ENCODE measurements at regions not wholly inside any gene's neighbourhood (a gene's known extent, or its start where the extent isn't known, plus 50 kb on each side); places are given as distances from the start of the nearest gene placed in this dataset.

DNA sequence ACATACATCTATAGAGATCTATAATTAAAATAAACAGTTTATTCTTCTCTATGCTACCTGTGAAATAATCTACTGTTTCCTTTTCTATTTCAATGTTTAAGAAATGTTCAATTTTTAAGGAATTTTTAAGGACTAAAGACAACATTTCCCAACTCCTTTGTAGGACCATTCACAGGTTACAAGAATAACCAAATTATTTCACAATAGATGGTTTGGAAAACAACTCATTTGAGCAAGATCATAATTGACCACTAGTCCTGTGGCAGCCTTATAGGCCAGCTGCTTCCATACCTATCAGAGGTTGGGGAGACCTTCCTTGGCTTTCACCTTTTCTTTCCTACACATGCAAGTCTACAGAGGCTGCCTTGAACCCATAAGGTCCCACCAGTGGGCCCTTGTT lies 193.7 kb downstream of the TTC39B start:
- no peak for FAIRE-seq

DNA sequence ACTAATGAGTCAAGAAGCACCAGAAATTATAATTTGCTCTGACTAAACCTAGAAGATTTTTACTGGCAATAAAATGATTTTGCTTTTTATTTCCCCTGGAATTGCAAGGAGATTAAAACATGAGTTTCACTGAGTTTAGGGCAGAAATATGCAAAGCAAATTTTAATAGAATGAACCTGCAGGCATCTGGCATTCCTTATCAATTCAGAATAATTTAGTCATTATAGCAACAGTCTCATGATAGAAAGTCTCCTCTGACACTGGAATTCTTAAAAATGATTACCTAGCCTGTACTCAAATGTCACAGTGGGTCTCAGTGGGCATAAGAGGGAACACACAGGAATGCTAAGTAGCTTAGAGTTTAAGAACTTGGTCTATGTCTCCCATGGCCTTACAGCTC lies 195.9 kb downstream of the TTC39B start:
- FAIRE-seq = no peak

DNA sequence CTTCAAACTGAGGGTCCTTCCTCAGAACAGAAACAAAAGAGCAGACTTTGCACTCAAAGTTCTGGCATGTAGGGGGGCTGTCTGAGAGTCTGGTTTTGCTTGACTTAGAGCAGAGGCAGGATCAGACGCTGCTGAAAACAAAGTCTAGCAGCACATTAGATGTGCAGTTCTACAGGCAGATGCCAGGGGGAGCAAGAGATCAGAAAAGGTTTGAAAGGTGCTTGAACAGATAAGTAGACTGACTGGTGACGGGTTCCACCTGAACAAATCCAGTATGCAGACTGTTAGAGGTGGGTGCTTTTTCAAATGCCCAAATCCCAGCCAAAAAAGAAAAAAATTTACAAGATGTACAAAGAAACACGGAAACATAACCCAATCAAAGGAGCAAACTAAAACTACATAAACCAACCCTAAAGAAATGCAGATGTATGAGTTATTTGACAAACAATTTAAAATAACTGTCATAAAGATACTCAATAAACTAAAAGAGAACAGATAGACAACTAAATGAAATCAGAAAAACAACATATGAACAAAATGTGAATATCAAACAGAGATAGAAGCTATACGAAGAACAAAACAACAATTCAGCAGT lies 194.7 kb upstream of the FREM1 start:
- FAIRE-seq = no peak

DNA sequence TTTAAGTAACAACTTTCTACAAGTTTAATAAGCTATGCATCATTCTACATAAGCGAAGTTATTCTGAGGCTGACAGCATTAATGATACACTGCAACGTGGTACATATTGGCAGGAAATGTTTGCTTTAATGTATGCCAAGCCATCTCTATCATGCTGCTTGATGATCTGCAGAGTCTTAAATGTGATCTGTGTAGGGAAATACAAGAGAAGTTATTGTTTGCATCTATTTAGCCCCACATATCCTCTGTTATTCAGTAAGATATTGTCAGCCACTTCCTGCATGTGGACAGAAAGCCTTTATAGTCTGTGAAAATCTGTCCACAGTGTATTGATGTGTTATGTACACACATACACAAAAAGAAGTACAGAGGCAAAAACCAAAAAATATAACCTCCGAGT lies 193.1 kb upstream of the FREM1 start:
- FAIRE-seq = no peak

- FAIRE-seq = no peak
These were observed 190.9 kb upstream of the FREM1 start for GRCh38 chr9:15101095-15101494.

DNA sequence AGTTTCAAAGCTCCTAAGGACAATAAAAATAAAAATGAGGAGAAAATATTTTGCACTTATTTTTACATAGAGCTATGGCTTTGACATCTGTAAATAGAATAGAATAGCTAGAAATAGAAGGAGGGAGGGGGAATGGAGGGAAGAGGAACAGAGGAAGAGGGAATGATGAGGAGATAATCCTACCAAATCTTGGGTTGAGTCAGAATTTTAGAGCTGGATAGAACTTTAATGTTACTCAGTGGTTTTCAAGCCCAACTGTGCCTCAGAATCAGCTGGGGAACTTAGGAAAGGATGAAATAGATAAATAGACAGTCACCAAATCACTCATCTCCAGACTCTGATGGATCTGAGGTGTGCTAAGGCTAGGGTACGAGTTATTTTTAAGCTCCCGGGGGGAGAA lies 190.3 kb upstream of the FREM1 start:
- FAIRE-seq = no peak

GRCh38 chr9:15096972-15097371 lies 186.7 kb upstream of the FREM1 start:
- FAIRE-seq = no peak

GRCh38 chr9:15086778-15087324 lies 176.6 kb upstream of the FREM1 start:
- no peak for FAIRE-seq

GRCh38 chr9:15086156-15086763 lies 176.0 kb upstream of the FREM1 start:
- no peak for FAIRE-seq

- no peak for FAIRE-seq
These were observed 171.0 kb upstream of the FREM1 start for GRCh38 chr9:15081021-15081753.

DNA sequence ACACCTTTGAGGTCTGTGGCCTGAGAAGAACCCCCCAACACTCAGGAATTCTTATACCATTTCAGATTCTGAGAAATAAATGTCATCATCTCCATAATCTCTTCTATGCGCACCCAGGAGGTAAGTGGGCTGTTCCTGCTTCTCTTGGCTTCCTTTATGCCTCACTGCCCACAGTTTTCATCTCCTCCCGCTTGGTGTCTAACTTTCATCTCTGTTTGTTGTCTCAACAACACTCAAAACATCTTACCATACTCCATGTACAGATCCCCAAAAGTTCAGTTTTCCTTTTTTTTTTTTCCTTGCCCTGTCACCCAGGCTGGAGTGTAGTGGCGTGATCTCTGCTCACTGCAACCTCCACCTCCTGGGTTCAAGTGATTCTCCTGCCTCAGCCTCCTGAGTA lies 170.2 kb upstream of the FREM1 start:
- no peak for FAIRE-seq

DNA sequence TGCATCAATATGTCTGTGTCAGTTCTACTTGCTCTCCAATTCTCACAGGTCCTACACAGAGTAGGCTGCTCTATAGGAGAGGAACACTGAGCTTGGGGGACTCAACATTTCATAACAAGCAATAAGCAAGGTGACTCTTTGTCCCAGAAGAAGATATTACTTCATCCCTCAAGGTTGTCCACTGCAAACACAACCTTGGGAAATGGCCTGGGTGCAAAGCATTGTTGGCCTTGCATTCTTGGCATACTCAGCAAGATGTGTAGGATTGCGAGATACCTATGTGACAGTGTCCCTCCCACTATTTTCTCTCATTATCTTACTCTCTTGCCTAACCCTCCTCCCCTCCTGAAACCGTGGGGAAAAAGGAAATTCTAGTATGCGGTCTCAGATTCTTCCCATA lies 169.8 kb upstream of the FREM1 start:
- no peak for FAIRE-seq

- no peak for FAIRE-seq
These were observed 167.9 kb upstream of the FREM1 start for GRCh38 chr9:15077946-15078729.

DNA sequence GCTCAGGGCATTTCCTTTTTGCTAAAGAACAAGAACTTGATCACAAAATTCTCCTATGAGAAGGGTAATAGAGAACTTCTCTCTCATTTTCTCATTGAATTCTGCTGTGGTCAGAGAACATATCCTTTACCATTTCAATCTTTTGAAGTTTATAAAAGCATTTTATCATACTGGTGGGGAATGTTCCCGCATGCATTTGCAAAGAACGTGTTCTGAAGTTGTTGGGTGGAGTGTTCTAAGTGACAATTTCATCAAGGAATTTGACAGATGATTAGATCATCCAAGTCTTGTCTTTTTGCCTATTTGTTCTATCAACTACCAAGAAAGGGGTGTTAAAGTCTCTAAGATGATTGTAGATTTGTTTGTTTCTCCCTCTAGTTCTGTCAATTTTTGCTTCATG lies 163.4 kb upstream of the FREM1 start:
- FAIRE-seq = no peak

DNA sequence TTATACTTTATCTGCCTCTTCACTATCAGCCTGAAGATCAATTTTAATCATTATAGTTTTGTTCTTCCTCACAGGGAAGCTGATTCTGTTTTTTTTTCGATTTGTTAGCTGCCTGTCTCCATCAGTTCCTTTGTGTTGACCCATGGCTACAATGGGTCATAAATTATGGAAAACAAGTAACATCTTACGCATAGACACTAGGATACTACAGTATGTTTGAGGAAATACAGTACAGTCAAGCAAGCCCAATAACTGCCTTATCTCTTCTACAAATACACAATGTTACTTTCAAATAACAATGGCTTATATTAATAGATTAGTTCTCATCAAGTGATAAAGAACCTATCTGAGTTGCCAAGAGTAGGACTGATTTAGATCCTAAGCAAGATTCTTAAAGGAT lies 160.5 kb upstream of the FREM1 start:
- FAIRE-seq = no peak

DNA sequence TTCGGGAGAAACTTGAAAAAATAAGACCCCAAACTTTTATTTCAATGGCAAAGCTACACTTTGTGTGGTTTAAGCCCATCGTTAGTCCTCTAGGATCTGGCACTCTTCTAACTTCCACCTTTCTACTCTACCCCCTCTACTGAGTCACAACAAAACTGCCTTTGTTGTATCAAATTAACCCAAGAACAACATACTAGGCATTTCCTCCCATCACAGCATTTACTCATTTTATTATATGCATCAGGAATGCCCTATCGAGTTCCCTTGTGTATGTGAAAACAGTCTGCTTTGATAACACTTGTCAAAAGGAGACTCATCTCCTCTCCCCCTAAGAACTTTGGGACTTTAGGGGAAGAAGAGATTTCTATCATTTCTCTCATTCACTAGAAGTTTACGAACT lies 158.9 kb upstream of the FREM1 start:
- no peak for FAIRE-seq

- no peak for FAIRE-seq
These were observed 158.0 kb upstream of the FREM1 start for GRCh38 chr9:15068261-15068660.

DNA sequence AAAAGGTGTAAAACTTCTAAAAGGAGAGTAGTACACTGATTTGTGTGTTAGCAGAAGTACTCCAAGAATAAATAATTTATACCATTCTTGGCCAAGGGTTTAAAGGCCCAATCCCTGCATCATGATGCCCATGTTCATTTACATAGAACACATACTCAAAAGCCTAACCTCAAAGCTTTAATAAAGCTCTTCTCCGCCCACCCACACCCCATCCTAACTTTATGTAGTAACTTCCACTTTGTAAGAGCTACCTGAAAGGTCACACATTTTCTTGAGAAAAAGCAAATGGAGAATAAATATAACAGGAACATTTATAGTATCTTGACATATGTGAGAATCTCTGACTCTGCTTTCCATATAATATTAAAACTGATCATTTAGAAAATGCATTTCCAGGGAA lies 148.8 kb upstream of the FREM1 start:
- no peak for FAIRE-seq

- FAIRE-seq = no peak
These were observed 148.0 kb upstream of the FREM1 start for GRCh38 chr9:15058236-15058635.

DNA sequence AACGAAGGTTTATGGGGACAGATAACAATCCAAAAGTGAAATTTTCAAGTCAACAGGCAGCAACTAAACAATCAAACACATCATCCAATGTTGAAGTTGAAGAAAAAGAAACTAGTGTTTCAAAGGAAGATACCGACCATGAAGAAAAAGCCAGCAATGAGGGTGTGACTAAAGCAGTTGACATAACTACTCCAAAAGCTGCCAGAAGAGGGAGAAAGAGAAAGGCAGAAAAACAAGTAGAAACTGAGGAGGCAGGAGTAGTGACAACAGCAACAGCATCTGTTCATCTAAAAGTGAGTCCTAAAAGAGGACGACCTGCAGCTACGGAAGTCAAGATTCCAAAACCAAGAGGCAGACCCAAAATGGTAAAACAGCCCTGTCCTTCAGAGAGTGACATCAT lies 145.1 kb upstream of the FREM1 start:
- peak; percentile 87 for FAIRE-seq

DNA sequence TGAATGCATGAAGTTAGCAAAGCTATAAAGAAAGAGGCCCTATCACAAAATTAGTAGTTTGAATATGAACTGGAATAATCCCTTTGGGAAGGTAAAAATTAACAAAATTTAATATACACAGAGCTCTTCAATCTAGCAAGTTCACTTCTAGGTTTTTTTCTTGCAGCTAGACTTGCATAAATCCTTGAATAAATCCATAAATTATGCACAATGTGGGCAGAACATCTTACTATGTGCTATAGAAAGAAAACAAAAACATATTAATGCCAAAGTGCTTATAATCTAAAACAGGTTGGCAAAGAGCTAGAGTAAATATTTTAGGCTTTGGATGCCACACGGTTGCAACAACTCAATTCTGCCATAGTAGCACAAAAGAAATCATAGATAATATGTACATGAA lies 138.5 kb upstream of the FREM1 start:
- no peak for FAIRE-seq

DNA sequence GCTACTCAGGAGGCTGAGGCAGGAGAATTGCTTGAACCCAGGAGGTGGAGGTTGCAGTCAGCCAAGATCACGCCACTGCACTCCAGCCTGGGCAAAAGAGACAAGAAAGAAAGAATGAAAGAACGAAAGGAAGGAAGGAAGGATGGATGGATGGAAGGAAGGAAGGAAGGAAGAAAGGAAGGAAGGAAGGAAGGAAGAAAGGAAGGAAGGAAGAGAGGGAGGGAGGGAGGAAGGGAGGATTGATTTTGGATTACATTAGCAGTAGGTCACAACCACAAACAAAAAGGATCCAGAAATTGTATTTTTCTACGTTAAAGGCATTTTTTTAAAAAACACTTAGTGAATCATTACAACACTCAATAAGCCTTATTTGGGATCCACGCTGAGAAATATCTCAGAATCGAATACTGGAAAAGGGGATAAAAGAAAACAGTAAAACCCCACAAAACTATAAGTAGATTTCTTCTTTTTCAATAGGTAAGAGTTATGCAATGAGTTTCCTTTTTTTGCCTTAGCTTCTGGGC lies 136.9 kb upstream of the FREM1 start:
- FAIRE-seq = no peak

GRCh38 chr9:15033316-15033715 lies 123.1 kb upstream of the FREM1 start:
- FAIRE-seq = no peak

All from TTC549 (cell line).